ENCODE measurements at regions not wholly inside any gene's neighbourhood (a gene's known extent, or its start where the extent isn't known, plus 50 kb on each side); places are given as distances from the start of the nearest gene placed in this dataset.
"Not testable (repeated sequence)": the region's sequence is repeated elsewhere in the genome, so short reads cannot be mapped to it uniquely, and the experiment has no call there.

- no peak for DNase-seq (ENCODE audit: low spot score)
Measured at GRCh38 chr7:149633976-149634945, 136.7 kb upstream of the ZNF746 start.

GRCh38 chr7:149628361-149629149 is 130.9 kb upstream of the ZNF746 start:
- not testable (repeated sequence) for DNase-seq (ENCODE audit: low spot score)

- DNase-seq (ENCODE audit: low spot score), result no peak
Measured at GRCh38 chr7:149627911-149628310, 130.3 kb upstream of the ZNF746 start.

DNA sequence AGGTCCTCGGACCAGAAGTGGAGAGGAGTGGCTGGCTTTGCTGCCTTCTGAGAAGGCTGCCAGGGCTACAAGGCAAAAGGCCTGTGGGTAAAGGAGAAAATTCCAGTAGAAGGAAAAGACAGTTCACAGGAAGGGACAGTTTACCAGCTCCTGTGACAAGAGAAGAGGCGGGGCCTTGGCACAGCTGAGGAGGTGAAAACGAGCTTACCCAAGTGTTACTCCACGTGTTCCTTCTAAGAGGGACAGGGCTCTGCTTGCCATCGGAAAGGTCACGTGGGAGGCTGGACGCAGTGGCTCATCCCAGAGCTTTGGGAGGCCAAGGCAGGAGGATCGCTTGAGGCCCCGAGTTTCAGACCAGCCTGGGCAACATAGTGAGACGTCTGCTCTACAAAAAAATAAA is 129.4 kb upstream of the ZNF746 start:
- DNase-seq (ENCODE audit: low spot score), result no peak

DNA sequence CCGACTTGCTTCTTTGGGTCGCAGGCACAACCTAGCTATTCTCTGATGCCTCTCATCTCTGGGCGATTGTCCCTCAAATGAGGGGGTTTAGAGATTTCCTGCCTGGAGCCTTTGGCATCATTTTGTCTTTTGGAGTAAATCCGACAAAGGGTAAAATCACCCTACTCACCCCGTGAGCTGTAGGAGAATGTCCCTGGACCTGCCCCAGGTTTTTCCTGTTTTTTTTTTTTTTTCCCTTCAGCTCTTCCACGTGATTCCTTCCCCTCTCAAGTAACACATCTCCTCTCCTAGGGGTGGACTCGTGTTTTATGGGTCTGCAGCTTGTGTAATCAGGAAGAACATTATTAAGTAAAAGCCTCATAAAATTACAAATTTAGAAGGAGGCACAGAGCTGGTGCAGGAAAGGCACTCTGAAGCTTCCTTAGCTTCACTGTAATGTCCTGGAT is 128.4 kb upstream of the ZNF746 start:
- DNase-seq (ENCODE audit: low spot score), result no peak

- DNase-seq (ENCODE audit: low spot score), result peak; percentile 68
Measured at GRCh38 chr7:149625340-149625946, 127.8 kb upstream of the ZNF746 start.

DNA sequence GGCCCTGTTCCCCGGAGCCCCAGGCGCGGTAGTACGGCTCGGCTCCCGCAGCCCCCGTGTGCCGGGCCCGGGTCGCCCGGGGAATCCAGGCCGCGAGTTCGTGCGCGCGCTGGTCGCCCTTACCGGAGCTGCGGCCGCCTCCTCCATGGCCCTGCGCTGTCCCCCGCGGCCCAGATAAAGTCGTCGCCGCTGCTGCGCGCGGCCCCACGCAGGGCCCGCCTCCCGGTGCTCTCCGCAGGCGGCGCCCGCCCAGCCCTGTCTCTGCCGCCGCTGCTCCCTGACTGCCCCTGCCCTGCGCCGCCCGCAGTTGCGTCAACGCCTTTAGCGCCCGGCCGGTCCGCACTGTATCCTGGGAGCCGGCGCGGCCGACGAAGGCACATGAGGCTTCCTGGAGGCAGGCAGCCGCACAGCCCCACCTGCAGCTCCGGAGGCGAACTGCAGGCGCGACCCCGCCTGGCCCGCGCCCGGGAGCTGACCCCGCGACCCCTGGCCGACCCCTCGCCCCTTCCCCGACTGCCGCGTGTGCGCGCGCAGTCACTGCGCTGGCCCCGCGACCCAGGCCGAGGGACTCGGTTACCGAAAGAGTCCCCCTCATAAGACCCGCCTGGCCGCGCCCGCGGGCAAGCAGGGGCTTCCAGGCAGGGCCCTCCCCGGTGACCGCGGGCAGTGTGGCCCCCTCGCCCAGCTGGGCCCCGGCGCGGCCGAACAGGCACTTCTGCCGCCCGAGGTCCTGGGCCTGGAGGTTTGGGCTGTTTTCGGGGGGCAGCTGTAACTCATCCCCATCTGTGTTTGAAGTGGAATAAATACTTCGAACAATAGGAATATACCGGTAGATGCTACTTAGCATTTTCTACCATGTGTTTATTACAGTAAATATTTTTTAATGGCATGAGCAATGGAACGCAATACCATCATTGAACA is 127.1 kb upstream of the ZNF746 start:
- DNase-seq (ENCODE audit: low spot score), result peak; percentile 75

GRCh38 chr7:149624006-149624405 is 126.4 kb upstream of the ZNF746 start:
- DNase-seq (ENCODE audit: low spot score), result peak; percentile 27

GRCh38 chr7:149623262-149623997 is 125.8 kb upstream of the ZNF746 start:
- DNase-seq (ENCODE audit: low spot score), result not testable (repeated sequence)

DNA sequence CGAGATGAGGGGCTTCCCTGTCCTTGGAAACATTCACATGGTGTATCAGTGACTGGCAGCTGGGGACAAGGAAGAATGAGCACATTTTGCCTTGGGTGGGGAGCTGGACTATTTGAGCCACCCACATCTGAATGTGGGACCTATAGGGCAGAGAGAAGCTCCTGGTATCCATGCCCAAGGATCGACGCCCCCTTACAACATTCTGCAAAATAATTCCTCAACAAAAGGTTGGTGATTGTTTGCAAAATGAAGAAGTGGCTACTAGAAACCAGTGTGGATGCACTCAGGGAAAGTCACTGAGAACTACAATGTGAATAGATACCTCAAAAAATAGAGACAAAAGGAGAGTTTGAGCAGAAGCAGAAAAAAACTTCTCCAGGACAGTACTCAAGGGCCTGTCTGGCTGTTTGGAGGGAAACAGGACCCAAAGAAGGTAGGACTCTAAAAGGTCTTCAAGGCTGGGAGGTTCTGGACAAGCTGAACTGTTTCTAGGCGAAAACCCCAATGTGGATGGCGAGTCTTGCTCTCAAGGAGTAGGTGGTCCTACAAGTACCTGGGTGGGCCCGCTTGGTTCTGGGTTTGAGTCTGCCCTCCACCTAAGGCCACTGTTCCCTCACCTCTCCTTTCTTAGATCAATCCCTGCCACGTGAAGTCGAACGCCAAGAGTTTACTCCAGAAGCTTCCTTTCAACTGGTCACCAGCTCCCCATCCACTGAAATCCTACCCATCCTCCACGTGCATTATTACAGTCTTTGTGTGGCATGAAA is 125.0 kb upstream of the ZNF746 start:
- DNase-seq (ENCODE audit: low spot score), result no peak

GRCh38 chr7:149621776-149622175 is 124.2 kb upstream of the ZNF746 start:
- DNase-seq (ENCODE audit: low spot score), result no peak

- DNase-seq (ENCODE audit: low spot score), result no peak
Measured at GRCh38 chr7:149620961-149621360, 123.4 kb upstream of the ZNF746 start.

- no peak for DNase-seq (ENCODE audit: low spot score)
Measured at GRCh38 chr7:149616898-149617297, 119.3 kb upstream of the ZNF746 start.

DNA sequence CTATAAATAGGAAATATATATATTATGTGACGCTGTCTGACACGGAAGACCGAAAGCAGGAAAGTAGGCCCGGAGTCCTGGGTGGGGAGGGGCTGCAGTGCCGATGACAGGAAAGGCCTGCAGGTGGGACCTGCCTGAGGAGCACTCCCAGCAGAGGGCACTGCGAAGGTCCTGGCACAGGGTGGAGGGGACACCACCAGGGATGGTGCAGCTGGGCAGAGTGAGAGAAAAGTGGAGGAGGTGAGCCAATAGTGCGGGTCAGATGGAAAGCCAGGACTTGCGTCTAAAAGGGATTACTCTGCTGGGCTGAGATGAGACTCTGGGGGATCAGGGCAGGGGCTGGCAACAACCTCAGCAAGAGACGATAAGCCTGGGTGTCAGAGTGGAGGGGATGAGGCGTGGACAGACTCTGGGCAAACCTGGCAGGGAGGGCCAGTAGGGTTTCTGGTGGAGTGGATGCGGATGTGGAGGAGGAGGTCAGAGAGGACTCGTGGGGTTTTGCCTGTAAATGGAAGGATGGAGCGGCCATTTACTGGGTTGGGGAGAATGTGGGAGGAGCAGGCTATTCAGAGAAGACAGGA is 118.2 kb upstream of the ZNF746 start:
- no peak for DNase-seq (ENCODE audit: low spot score)

- DNase-seq (ENCODE audit: low spot score), result no peak
Measured at GRCh38 chr7:149610441-149611011, 112.9 kb upstream of the ZNF746 start.

DNA sequence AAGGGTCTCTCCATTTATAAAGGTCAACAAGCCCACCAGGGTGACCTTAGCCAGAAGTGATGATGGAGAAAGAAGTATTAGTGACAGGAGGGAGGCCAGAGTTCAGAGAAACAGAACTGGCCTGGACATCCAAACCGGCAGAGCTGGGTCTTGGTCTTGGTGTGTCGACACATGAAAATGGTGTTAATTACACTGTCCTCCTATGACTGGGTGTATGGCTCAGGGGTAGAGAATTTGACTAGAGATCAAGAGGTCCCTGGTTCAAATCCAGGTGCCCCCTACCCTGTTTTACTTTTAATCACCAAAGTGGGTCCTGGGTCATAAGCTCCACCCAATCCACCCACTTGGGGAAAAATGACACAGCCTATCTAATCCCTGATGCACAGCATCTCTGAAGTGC is 110.6 kb upstream of the ZNF746 start:
- no peak for DNase-seq (ENCODE audit: low spot score)

DNA sequence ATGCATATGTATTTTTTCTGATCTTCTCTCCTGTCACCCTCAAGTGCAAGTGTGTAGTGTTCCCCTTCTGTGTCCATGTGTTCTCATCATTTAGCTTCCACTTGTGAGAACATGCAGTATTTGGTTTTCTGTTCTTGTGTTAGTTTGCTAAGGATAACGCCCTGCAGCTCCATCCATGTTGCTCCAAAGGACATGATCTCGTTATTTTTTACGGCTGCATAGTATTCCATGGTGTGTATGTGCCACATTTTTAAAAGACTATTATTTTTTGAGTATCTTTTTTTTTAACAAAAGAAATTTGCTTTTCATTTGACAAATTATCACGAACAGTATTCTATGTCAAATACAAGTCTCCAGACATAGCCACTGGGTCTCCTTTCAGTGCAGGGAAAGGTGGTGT is 110.1 kb upstream of the ZNF746 start:
- DNase-seq (ENCODE audit: low spot score), result no peak

GRCh38 chr7:149606826-149607225 is 109.2 kb upstream of the ZNF746 start:
- DNase-seq (ENCODE audit: low spot score), result no peak

GRCh38 chr7:149605696-149606095 is 108.1 kb upstream of the ZNF746 start:
- DNase-seq (ENCODE audit: low spot score), result no peak

All from HuH-7.5 (cell line).